Breast epithelium (tissue), 3 donors: ENCODE measurements at regions not wholly inside any gene's neighbourhood (a gene's known extent, or its start where the extent isn't known, plus 50 kb on each side); places are given as distances from the start of the nearest gene placed in this dataset.

ENCODE experiments used
- CTCF ChIP-seq, 3 donors: fragments of 450-650 bp; IDR thresholded peaks; one replicate each; pipeline ENCODE4 v1.5.1; 2016 to 2017; ENCODE audit warnings: antibody characterized with exemption in 3 of 3, mild to moderate bottlenecking in 3 of 3, moderate library complexity in 3 of 3
- POLR2A ChIP-seq: fragments of 450-650 bp; IDR thresholded peaks from one replicate; pipeline ENCODE4 v1.6.1; 2016; ENCODE audit warnings: antibody characterized with exemption, mild to moderate bottlenecking, moderate library complexity

- no peak for TF ChIP-seq POLR2A
- no peak for TF ChIP-seq CTCF (IDR thresholded peaks at IDR 0.05)
Measured at GRCh38 chr9:106288689-106289088, 574.3 kb upstream of the ZNF462 start.
